HL-60 (cell line): ENCODE measurements at regions not wholly inside any gene's neighbourhood (a gene's known extent, or its start where the extent isn't known, plus 50 kb on each side); places are given as distances from the start of the nearest gene placed in this dataset.

Experiments
- SPI1 ChIP-seq: IDR thresholded peaks from 2 replicates; pipeline ENCODE4 v1.6.1; 2012; ENCODE audit warnings: low read depth, mild to moderate bottlenecking, borderline replicate concordance
- TF ChIP-seq, protein P1 (sequence below): IDR thresholded peaks from one replicate; pipeline ENCODE4 v1.5.1; 2011; ENCODE audit warnings: low read length, control low read depth, inconsistent platforms; ENCODE audit not compliant: insufficient read depth

- TF ChIP-seq, protein P1, sequence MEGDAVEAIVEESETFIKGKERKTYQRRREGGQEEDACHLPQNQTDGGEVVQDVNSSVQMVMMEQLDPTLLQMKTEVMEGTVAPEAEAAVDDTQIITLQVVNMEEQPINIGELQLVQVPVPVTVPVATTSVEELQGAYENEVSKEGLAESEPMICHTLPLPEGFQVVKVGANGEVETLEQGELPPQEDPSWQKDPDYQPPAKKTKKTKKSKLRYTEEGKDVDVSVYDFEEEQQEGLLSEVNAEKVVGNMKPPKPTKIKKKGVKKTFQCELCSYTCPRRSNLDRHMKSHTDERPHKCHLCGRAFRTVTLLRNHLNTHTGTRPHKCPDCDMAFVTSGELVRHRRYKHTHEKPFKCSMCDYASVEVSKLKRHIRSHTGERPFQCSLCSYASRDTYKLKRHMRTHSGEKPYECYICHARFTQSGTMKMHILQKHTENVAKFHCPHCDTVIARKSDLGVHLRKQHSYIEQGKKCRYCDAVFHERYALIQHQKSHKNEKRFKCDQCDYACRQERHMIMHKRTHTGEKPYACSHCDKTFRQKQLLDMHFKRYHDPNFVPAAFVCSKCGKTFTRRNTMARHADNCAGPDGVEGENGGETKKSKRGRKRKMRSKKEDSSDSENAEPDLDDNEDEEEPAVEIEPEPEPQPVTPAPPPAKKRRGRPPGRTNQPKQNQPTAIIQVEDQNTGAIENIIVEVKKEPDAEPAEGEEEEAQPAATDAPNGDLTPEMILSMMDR, result no peak
- no peak for TF ChIP-seq SPI1
Measured at GRCh38 chr2:51454177-51454576, 422.2 kb upstream of the NRXN1 start.
